ENCODE measurements at regions not wholly inside any gene's neighbourhood (a gene's known extent, or its start where the extent isn't known, plus 50 kb on each side); places are given as distances from the start of the nearest gene placed in this dataset.

DNA sequence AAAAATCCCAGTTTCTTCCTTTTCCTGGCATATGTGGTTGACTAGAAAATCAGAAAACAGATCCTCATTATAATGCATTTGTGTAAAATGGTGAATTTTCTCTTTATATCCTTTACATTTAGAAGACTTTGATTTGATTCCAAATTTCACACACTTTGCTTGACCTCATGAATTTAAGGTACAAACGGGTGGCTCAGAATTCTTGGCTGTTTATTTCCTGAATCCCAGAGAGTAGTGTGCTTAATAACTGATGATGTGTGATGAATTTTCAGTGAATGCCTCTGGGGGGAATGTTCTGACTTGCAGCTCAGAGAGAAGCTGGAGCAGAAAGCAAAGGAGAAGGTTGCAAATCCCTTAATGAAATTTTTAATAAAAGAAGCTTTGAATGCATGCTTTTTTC lies 126.8 kb downstream of the SPATA31D1 start:
- H3K4me3 ChIP-seq (ENCODE audit: low read length) = no peak overlapping the region
- no peak for DNase-seq (ENCODE audit: low read depth)
- TF ChIP-seq, protein P1, sequence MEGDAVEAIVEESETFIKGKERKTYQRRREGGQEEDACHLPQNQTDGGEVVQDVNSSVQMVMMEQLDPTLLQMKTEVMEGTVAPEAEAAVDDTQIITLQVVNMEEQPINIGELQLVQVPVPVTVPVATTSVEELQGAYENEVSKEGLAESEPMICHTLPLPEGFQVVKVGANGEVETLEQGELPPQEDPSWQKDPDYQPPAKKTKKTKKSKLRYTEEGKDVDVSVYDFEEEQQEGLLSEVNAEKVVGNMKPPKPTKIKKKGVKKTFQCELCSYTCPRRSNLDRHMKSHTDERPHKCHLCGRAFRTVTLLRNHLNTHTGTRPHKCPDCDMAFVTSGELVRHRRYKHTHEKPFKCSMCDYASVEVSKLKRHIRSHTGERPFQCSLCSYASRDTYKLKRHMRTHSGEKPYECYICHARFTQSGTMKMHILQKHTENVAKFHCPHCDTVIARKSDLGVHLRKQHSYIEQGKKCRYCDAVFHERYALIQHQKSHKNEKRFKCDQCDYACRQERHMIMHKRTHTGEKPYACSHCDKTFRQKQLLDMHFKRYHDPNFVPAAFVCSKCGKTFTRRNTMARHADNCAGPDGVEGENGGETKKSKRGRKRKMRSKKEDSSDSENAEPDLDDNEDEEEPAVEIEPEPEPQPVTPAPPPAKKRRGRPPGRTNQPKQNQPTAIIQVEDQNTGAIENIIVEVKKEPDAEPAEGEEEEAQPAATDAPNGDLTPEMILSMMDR (conservative IDR thresholded peaks at IDR 0.05; ENCODE audit: low read depth, low read length) = no peak

DNA sequence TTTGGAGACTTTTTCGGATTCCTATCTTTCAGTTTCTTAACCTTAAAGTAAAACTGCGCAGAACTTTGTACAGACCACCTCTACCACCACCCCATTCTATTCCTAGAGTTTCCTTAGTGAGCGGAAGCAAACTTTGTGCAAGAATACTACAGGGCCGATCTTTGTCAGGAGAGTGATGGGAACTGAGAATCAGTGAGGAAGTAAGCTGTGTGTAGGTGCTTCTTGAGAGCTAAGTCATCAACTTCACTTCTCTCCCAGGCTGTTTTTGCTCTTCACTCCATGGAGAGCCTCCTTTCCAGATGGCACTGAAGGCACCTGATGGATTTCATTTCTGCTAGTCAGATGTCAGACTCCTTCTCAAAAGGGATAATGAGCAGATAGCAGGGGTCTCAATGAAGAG lies 127.3 kb downstream of the SPATA31D1 start:
- no peak for DNase-seq (ENCODE audit: low read depth)
- TF ChIP-seq, protein P1 (conservative IDR thresholded peaks at IDR 0.05; ENCODE audit: low read depth, low read length) = no peak

DNA sequence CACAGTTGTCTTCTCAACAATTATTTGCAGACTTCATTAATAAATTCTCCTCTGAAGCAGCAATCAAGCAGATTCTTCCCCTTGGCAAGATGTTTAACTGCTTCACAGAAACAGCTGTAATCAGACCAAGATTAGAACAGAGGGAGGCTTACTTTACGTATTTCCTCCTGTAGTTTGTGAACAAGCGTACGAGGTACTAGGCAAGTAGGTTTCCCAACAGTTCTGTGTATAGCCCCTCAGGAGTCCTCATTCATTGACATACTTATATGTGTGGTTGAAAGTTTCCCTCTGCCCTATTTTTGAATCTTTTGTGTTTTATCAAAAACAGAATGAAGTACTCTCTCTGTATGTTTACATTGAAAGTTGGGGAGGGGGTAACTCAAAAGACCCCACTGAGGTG lies 128.0 kb downstream of the SPATA31D1 start:
- DNase-seq (ENCODE audit: low read depth) = no peak
- H3K4me3 ChIP-seq (ENCODE audit: low read length) = no peak overlapping the region
- TF ChIP-seq, protein P1 (conservative IDR thresholded peaks at IDR 0.05; ENCODE audit: low read depth, low read length) = no peak

More for the DNA sequence above, 127.3 kb downstream of the SPATA31D1 start:
- no peak overlapping the region for H3K4me3 ChIP-seq (ENCODE audit: low read length)

DNA sequence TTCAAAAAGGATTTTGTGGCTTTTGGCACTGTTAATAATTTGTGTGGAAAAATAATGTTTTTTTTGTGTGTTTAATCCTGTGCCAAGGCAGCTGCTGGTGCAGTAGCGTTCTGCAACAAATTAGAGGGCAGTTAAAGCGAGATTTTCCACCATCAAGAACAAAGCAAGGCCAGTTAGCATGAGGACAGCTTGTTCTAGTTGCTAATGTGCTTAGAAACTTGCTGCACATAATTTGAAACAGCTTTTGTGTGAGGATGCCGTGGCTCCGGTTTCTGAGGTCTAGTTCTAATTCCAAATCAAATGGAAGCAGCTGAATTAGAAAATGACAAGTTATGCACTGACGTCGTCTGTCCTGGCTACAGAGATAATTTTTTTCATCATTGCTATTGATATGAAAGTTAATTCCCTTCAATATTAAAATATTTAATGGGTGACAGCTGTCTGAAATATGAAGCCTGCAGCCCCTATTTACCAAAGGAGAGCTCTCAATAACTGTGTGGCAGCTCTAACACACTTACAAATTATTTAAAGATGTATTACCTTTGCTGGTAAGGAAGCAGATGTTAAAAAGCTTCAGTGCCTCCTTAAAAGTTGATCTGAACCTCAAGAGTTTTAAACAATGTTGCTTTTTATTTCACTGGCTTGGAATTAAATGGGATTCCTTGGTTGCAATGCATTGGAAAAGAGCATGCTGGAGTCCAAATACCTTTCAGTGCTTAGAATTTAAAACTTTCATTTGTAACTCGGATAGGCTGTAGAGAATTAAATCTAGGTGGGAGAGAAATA lies 128.6 kb downstream of the SPATA31D1 start:
- TF ChIP-seq, protein P1 (conservative IDR thresholded peaks at IDR 0.05; ENCODE audit: low read depth, low read length) = no peak
- peak; percentile 33 for DNase-seq (ENCODE audit: low read depth)
- H3K4me3 ChIP-seq (ENCODE audit: low read length) = no peak overlapping the region

DNA sequence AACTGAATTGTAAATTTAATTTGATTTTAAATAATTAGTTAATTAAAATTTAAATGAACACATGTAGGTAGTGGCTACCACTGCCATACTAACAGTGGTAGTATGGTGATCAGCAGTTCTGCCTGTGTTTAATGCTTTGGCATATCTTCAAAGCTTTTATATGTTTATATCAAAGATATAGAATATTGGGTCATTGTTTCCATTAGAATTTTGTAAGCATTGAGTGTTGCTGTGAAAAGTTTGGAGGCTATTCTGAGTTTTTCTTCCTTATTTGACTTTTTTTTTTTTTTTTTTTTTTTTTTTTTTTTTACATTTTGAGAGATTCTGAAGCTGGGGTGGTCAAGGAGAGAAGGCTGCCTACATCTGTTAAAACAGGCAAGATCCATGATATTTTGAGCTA lies 134.2 kb downstream of the SPATA31D1 start:
- TF ChIP-seq, protein P1 (conservative IDR thresholded peaks at IDR 0.05; ENCODE audit: low read depth, low read length) = no peak
- no peak overlapping the region for H3K4me3 ChIP-seq (ENCODE audit: low read length)
- DNase-seq (ENCODE audit: low read depth) = no peak

DNA sequence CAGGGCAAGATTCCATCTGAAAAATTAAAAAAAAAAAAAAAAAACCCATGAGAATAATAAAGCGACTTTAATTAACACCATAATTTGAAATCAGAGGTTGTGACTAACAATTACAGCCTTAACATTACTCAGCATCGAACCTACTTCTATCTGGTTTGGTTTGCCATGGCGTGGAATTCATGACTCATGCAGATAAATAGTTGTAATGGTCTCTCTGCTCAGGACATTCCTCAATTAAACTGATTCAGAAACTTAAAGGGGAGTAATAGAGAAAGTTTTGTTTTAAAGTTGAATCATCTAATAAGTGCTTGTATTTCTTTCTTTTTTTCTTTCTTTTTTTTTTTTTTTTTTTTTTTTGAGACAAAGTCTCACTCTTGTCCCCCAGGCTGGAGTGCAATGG lies 135.5 kb downstream of the SPATA31D1 start:
- H3K4me3 ChIP-seq (ENCODE audit: low read length) = no peak overlapping the region
- DNase-seq (ENCODE audit: low read depth) = peak; percentile 22
- TF ChIP-seq, protein P1 (conservative IDR thresholded peaks at IDR 0.05; ENCODE audit: low read depth, low read length) = no peak

DNA sequence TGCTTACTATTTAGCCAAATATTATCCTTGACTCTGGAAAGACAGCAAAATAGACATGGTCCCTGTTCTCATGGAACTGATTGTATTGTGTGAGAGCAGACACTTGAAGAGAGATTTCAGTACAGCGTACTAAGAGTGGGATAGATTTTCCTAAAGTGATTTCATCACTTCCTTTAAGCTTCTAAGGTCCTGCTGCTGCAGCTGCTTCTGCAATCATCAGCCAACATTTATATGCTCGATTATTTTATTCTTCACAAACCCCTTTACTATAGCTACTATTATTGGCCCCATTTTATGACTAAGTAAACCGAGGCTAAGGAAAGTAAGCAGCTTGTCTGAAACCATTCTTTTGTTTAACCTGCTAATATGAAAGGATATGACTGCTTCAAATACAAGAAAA lies 137.7 kb downstream of the SPATA31D1 start:
- no peak for DNase-seq (ENCODE audit: low read depth)
- no peak overlapping the region for H3K4me3 ChIP-seq (ENCODE audit: low read length)
- TF ChIP-seq, protein P1 (conservative IDR thresholded peaks at IDR 0.05; ENCODE audit: low read depth, low read length) = no peak
